ENCODE measurements at regions not wholly inside any gene's neighbourhood (a gene's known extent, or its start where the extent isn't known, plus 50 kb on each side); places are given as distances from the start of the nearest gene placed in this dataset.

DNA sequence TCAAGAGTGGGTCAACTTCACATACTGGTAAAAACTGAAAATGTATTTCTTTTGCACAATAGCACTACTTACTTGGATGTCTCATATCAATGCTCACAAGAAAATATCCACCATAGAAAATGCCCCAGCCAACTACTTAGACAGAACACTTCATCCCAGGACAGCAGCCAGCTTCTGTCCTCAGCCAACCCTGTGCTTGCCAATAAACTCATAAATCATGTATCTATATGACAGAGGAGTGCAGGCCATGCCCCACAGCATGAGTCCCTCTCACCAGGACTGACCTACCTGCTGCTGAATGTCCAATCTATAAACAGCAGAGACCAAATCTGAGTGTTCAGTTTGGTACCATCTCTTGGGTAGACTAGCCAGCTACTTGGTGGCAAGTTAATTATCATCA, 179.3 kb downstream of the OMA1 start:
- DNase-seq: no peak

GRCh38 chr1:58365328-58365727, 181.2 kb downstream of the OMA1 start:
- no peak for DNase-seq

- DNase-seq: no peak
Measured at GRCh38 chr1:58363585-58363984, 182.9 kb downstream of the OMA1 start.

DNA sequence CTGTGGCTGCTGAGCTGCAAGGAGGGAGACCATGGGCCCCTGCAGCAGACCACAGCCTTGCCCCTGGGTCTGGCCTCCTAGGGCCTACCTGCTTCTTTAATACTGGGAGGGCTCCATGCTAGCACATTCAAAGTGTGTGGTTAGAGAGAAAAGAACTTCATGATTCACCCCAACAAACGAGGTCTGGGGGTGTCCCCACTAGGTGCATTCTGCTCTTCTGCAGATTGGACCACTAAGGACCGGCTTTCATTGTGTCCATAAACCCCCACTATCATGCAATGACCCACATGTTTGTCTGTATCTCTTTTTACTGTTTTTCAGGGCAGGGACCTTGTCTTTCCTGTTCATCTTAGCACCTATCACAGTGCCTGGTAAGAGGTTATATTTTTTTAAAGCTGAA, 185.4 kb downstream of the OMA1 start:
- no peak for DNase-seq

- no peak for DNase-seq
Measured at GRCh38 chr1:58358346-58358745, 188.2 kb downstream of the OMA1 start.

GRCh38 chr1:58356402-58356801, 190.1 kb downstream of the OMA1 start:
- no peak for DNase-seq

- DNase-seq: no peak
Measured at GRCh38 chr1:58353168-58353567, 193.4 kb downstream of the OMA1 start.

DNA sequence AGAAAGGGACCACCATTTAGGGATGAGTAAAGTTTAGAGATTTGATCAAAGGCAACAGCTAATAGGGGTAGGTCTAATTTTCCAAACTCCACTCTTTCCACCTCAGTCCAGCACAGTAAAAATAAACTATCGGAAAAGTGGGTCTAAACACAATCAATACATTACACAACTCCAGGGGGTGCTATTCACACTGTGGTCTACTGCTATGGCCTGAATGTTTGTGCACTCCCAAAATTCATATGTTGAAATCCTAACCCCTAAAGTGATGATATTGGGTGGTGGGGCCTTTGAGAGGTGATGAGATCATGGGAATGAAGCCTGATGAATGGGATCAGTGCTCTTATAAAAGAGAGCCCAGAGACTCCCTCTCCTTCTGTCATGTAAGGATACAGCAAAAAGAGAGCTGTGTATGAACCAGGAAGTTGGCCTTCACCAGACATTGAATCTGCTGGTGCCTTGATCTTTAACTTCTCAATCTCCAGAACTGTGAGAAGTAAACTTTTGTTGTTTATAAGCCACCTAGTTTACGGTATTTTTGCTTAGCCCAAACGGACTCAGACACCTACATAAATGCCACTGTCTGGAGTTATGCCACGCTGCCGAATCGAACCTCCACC, 193.9 kb downstream of the OMA1 start:
- no peak for DNase-seq

GRCh38 chr1:58346036-58346355, 200.5 kb downstream of the OMA1 start:
- DNase-seq: no peak

DNA sequence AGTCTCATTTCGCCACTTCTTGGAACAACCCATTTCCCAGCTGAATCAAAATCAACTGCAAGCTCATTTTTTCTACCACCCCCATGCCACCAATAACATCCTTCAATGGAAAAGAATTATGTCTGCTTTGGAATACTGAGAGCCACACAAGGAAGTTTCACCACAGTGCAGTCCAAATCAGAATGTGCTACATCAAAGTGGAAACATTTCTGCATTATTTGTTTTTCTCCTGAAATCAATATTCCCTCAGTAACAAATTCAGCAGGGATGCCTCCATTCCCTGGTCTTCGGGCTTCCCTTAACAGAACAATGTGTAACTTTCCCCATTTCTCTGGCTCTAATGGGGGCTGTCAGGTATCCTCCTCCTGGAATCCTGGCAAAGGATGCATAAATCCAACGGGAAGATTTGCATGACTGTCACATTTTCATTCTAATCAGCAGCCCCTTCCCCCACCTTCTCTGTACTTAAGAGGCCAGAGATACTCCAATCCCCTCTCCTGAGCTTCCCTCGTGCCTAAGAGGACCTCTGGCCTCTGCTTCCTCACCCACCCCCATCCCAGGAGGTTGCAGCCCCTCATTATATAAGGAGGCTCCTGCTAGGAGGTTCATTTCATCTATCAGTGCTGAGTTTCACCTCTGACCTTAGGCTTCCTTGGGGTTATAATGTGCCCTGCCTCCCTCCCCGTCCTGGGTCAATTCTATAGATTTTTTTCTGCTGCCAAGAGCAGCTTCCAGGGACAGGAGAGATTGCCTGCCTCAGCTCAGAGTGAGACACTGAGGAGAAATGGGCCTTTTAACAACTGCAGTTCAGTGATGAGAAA, 201.1 kb downstream of the OMA1 start:
- no peak for DNase-seq

DNA sequence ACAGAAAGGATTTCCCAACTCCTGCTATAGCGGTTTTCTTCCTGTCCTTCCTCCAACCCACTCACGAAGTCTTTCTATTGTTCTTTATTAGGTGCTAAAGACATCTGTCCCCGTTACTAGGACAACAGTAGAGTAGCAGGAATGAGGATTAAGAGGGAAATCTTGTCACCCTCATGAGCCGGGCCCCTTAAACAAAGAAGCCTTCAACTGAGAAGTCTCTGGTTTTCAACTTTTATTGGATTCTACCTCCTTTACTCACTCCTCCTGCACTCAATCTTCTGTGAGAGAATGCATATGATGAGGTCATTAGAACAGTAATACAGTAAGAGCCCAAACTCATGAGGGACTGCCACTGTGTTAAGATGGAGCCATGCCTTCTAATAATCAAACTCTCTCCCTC, 206.3 kb downstream of the OMA1 start:
- DNase-seq: no peak

DNA sequence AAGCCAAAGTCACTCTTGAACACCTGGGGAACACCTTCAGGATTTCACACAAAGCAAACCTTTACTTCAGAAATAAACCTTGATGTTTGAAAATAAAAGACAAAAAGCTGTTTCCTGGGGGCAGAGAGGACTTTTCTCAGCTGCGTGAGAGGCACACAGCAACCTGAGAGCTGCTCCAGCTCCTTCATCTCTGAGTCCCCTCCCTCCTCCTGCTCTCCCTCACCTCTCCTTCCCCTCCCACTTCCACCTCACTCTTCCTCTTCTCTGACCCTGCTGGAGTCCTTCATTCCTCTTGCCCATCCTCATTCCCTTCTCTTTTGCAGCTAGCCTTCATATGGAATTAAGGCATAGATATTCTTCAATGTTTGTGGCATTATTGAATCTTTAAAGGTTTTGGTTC, 208.4 kb downstream of the OMA1 start:
- DNase-seq: no peak

DNA sequence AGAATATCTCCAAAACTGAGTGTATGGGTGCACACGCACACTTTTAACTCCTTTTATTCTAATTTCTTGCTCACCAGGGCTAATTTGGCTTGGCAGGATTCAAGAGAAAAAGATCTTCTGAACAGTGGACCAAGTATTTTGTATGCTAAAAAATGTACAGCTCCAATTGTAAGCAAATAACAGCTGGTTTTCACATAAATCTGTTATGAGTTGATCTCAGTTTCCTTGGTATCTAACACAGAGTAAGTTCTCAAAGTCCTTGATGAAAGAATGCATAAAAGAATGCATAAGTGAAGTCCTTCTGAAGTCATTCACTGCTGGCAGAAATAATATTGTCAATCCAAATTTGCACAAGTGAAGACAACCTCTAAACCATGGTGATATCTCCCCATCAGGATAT, 213.0 kb downstream of the OMA1 start:
- DNase-seq: no peak

GRCh38 chr1:58331156-58331555, 215.4 kb downstream of the OMA1 start:
- no peak for DNase-seq

DNA sequence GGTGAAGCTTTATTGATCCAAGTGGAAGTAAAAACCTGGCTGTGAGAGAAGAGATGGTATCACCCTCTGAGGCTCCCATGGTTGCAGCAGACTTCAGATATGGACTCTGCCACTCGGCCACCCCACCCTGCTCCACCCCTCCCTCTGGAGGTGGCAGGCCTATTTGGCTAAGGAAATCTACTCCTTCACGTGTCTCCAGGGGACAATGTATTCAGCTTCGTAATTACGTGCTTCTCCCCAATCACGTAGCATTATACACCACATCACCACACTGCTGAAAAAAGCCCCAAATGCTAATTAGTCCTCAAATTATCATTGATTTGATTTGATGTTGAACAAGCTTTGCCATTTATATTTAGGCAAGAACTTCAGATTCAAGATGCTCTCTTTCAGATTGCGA, 220.7 kb downstream of the OMA1 start:
- no peak for DNase-seq

GRCh38 chr1:58324558-58324957, 222.0 kb downstream of the OMA1 start:
- no peak for DNase-seq

GRCh38 chr1:58318157-58319005, 228.1 kb downstream of the OMA1 start:
- DNase-seq: no peak

DNA sequence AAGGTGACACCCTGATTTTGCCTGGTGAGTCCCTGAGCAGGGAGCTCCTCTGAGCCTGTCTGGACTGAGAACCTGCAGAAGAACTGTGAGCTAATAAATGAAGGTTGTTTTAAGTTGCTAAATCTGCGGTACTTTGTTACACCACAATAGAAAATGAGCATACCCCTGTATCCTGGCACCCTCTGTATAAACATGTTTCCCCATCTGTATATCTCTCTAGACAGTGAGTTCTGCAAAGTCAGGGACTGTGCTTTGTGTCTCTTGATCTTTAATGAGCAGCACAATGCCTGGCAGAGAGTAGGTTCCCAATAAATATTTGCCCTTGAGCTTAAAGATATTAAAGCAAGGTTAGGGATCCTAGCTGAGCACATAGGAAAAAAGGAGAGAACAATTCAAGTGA, 228.8 kb downstream of the OMA1 start:
- no peak for DNase-seq

GRCh38 chr1:58317086-58317485, 229.4 kb downstream of the OMA1 start:
- DNase-seq: no peak

- no peak for DNase-seq
Measured at GRCh38 chr1:58316141-58316540, 230.4 kb downstream of the OMA1 start.

GRCh38 chr1:58312971-58313563, 233.5 kb downstream of the OMA1 start:
- DNase-seq: no peak

- DNase-seq: no peak
Measured at GRCh38 chr1:58312461-58312860, 234.1 kb downstream of the OMA1 start.

GRCh38 chr1:58310881-58311280, 235.6 kb downstream of the OMA1 start:
- no peak for DNase-seq
